HG03439 (cell line): ENCODE measurements at regions not wholly inside any gene's neighbourhood (a gene's known extent, or its start where the extent isn't known, plus 50 kb on each side); places are given as distances from the start of the nearest gene placed in this dataset.

Experiments
- ATAC-seq: cut with Tn5 transposase; IDR thresholded peaks from one replicate; pipeline ENCODE4 v1.9.1; 2021; ENCODE audit warnings: mild to moderate bottlenecking, moderate library complexity; ENCODE audit not compliant: unreplicated experiment

DNA sequence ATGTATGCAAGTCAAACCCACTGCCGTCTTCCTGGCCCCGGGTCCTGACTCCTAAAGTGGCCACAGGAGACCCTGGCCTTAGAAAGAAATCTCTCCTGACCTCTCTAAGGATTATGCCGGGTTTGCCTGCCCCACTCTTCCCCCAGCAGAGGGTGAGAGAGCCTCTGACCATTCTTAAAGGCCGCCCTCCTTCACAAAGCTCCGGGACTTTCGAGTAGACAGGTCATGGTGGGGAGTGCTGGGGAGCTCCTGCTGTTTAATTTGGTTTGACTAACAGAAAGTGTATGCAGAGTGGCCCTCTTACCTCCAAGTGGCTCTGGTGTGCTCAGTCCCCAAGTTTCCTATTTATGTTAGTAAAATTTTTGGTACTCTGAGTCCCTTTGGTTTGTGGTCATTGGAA lies 111.8 kb downstream of the LRRC70 start:
- no peak for ATAC-seq

GRCh38 chr5:62689599-62690368 lies 111.2 kb downstream of the LRRC70 start:
- no peak for ATAC-seq

GRCh38 chr5:62686692-62687091 lies 108.1 kb downstream of the LRRC70 start:
- no peak for ATAC-seq

- no peak for ATAC-seq
Observed at GRCh38 chr5:62685221-62685620, 106.6 kb downstream of the LRRC70 start.

GRCh38 chr5:62684310-62684709 lies 105.7 kb downstream of the LRRC70 start:
- no peak for ATAC-seq

DNA sequence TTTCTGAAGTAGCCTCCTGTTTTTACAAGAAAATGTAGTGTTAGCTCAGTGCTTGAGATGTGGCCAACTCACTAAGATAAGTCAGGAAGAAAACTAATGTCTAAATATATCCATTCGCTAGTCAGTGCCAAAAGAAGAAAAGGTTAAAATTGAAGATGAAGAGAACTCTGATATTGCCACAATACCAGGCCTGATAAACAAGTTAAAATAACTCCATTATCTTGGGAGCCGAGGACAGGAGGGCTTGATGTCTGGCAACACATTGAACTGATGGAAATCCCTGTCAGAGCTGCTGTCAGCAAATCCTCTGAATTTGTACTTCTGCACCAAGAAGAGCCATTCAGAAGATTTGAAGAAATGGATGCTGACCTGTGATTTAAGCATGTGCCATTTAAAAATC lies 103.4 kb downstream of the LRRC70 start:
- no peak for ATAC-seq

DNA sequence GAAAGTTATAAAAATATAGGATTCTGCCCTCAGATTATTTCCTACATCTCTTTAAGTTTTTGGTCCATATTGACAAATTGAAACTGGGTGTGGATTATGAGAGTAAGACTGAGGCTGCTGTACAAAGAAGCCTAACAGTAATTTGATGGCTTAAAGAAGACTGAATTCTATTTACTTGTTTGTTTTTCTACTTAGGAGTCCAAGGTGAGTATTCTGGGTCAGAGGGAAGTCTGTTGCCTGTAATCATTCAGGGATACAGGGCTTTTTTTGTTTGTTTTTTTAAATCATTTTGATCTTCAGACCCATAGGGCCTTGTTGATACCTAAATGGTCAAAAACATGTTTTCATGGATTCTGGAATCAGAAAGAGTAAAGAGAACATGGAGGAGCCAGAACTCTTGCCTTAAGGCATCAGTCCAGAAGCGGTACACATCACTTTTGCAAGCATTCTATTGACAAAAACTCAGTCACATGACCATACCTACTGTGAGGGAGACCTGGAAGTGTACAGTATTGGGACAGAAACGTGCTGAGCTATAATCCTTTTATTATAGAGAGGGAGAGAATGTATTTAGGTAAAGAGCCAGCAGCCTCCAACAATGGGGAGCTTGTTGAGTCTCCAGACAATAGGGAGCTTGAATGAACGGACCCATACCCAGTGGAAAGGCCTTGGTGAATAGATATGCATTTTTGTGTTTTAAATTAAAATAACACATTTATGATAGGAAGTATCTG lies 102.7 kb downstream of the LRRC70 start:
- ATAC-seq, result no peak

DNA sequence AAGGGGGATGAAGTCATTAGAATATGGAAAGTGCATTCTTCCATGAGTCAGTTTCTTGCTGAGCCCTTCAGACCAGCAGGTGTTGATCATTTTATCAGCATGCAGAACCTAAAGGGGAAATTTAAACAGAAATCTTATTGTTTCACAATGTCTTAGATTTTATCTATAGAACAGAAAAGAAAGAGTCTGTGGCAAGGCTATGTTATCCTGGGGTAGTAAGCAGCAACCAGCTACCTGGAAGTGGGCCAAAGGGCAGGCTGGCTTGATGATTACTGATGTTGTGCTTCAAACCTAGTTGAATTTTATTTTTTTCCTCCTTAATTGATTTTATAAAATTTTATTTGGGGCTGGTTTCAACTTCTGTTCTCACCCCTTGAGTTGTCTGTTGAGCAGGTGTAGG lies 101.5 kb downstream of the LRRC70 start:
- ATAC-seq, result no peak
